Activated naive CD8-positive, alpha-beta T cell treated with anti-CD3 and anti-CD28 coated beads, Interleukin-2, amount 10 ng/mL, durations not matched to agents 7 days and 5 days (primary cell): ENCODE measurements at regions not wholly inside any gene's neighbourhood (a gene's known extent, or its start where the extent isn't known, plus 50 kb on each side); places are given as distances from the start of the nearest gene placed in this dataset.

Experiments
- ATAC-seq: fragments of 150-1000 bp; cut with Tn5 transposase; one replicate; pipeline ENCODE4 v1.10.0; 2021; ENCODE audit warnings: low read depth, moderate library complexity
- POLR2A ChIA-PET: fragments of 350-600 bp; sonication (Branson Sonifier 250); formaldehyde crosslinking; loops from one replicate; lab custom pipeline; 2021; ENCODE audit warnings: antibody characterized with exemption; lab: Charles Lee
- DNase-seq: peaks from one replicate; pipeline ENCODE4 v3.0.0; 2021
- H3K27ac Mint-ChIP-seq: one replicate; pipeline ENCODE4 v1.8.0; 2022; ENCODE audit warnings: mild to moderate bottlenecking, mixed read lengths
- H3K27me3 Mint-ChIP-seq: one replicate; pipeline ENCODE4 v1.8.0; 2022; ENCODE audit warnings: mild to moderate bottlenecking, moderate library complexity, mixed read lengths
- H3K36me3 Mint-ChIP-seq: one replicate; pipeline ENCODE4 v1.8.0; 2021; ENCODE audit warnings: mild to moderate bottlenecking, mixed read lengths
- H3K4me1 Mint-ChIP-seq: one replicate; pipeline ENCODE4 v1.8.0; 2021; ENCODE audit warnings: mixed read lengths
- H3K4me3 Mint-ChIP-seq: one replicate; pipeline ENCODE4 v1.8.0; 2022; ENCODE audit warnings: mild to moderate bottlenecking, moderate library complexity, mixed read lengths
- H3K9me3 Mint-ChIP-seq: one replicate; pipeline ENCODE4 v1.8.0; 2021; ENCODE audit warnings: mixed read lengths

DNA sequence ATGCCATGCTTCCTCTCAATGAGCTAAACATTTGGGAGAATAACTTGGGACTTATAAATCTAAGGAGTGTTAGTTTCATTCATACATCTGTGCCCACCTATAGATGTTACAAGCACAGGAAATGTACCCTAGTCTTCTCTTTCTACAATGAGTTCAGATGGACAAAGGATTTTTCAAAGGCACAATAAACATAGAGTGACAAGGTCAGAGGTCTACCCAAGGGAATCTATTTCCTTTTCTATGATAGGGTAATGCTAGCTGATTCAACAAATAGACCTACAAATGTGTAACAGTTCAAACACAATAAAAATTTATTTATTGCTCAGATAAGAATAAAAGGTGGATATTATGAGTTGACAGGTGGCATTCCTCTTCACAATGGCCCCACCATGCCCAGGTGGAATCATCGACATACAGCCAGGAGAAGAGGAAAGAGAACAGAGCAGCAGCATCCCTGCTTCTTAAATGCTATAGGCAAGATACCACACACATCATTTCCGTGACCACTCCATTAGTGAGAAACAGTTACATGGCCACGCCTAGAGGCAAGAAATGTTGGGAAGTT, 421.8 kb downstream of the HNRNPD start:
- Mint-ChIP-seq H3K9me3 (no peaks in the 10 kb centered on the region), H3K36me3 (no peaks in the 10 kb centered on the region), H3K4me1 (no peaks in the 10 kb centered on the region), H3K4me3 (no peak overlapping the region), H3K27me3 (peaks cover 27% of the 10 kb centered on the region), H3K27ac (no peak overlapping the region)
- DNase-seq, result no peak
- POLR2A ChIA-PET, result no interaction called here
- ATAC-seq, result no peak

GRCh38 chr4:81946996-81947395, 426.8 kb downstream of the HNRNPD start:
- Mint-ChIP-seq H3K27me3 (peaks cover 22% of the 10 kb centered on the region), H3K4me3 (no peak overlapping the region)

DNA sequence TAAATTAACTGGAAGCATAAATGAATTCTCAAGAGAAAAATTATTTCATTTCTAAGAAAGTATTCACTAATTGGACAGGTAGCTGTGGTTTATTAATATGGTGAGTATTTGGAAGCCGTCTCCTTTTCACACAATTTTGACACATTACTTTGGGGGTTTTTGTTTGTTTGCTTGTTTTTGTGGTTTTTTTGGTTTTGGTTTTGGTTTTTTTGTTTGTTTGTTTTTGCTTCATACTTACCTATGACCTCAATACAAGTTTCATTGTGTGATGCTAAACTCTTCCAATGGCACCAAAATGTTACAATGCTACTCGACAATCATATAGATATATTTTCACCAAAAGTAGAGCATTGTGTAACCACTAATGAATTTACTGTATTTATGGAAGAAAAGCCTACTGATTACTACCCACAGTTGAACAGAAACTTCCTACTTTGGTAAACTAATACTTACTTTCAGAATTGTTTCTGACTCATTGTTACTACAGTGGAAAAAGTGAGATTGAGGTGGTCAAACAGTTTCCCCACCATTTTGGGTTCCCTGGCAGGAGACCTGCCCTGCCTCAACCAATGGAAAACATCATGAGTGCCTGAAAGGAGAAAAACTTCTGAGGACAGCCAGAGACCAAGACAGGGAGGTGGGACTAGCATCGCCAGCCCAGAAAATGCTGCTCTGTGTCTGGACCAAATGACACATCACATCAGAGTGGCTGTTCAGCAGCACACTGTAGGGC, 443.1 kb downstream of the HNRNPD start:
- H3K27me3 Mint-ChIP-seq, result no peaks in the 10 kb centered on the region
- ATAC-seq (no peak), DNase-seq (no peak)
- no peaks in the 10 kb centered on the region for H3K9me3 Mint-ChIP-seq
- H3K27ac Mint-ChIP-seq, result no peak overlapping the region
- no peaks in the 10 kb centered on the region for H3K36me3 Mint-ChIP-seq
- H3K4me3 Mint-ChIP-seq, result no peak overlapping the region
- POLR2A ChIA-PET, result no interaction called here
- no peaks in the 10 kb centered on the region for H3K4me1 Mint-ChIP-seq

More at GRCh38 chr4:81946996-81947395, 426.8 kb downstream of the HNRNPD start:
- POLR2A ChIA-PET, result no interaction called here
- ATAC-seq (no peak), DNase-seq (no peak)
- H3K27ac Mint-ChIP-seq, result no peak overlapping the region
- no peaks in the 10 kb centered on the region for H3K4me1 Mint-ChIP-seq
- no peaks in the 10 kb centered on the region for H3K36me3 Mint-ChIP-seq
- no peaks in the 10 kb centered on the region for H3K9me3 Mint-ChIP-seq

GRCh38 chr4:81923140-81923539, 450.7 kb downstream of the HNRNPD start:
- ATAC-seq (no peak), DNase-seq (no peak)
- Mint-ChIP-seq H3K9me3 (no peaks in the 10 kb centered on the region), H3K4me1 (peaks cover 3% of the 10 kb centered on the region), H3K27me3 (no peaks in the 10 kb centered on the region), H3K4me3 (no peak overlapping the region), H3K27ac (no peak overlapping the region), H3K36me3 (no peaks in the 10 kb centered on the region)
- POLR2A ChIA-PET, result no interaction called here

DNA sequence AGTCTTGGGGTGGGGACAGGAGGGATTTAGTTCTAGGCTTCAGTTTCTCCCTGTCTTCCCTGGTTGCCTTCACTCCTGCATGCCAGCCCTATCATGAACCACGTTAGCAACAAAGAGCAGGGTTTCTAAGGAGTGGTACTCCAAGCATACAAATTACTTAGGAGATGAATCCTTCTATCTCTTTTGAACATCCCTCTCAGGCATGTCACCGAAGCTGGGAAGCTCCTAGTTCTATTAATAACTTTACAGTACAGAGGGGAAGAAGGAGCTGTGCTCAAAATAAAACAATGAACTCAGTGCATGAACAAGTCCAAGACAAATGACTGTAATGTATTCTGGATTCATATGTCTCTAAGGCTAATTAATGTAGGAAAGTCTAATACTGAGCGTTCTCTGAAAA, 450.6 kb upstream of the RASGEF1B start:
- no peak for ATAC-seq
- H3K4me1 Mint-ChIP-seq, result peaks cover 3% of the 10 kb centered on the region
- no peaks in the 10 kb centered on the region for H3K9me3 Mint-ChIP-seq
- no peak overlapping the region for H3K4me3 Mint-ChIP-seq
- DNase-seq, result no peak
- H3K36me3 Mint-ChIP-seq, result no peaks in the 10 kb centered on the region
- H3K27me3 Mint-ChIP-seq, result no peaks in the 10 kb centered on the region
- POLR2A ChIA-PET, result no interaction called here
- H3K27ac Mint-ChIP-seq, result no peak overlapping the region

DNA sequence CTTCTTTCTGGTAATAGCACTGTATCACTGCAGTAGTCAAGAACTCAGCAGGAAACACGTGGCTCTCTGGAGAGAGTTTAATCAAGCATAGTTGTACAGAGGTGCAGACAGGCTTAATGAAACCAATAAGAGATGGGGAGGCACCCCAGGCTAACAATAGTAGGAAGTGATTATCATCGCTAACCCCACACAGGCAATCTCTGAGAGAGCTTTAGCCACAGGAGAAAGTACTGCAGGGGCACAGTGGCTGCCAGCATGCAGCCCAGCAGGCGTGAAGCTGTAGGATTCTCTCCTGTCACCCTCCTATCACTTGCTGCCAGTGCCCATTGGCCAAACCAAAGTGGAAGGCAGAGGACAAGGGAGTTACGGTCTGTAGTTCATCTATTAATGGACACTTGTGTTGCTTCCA, 450.0 kb upstream of the RASGEF1B start:
- no peak for ATAC-seq

GRCh38 chr4:81919810-81920209, 448.1 kb upstream of the RASGEF1B start:
- POLR2A ChIA-PET, result no interaction called here
- H3K4me3 Mint-ChIP-seq, result no peak overlapping the region
- H3K36me3 Mint-ChIP-seq, result no peaks in the 10 kb centered on the region
- ATAC-seq (no peak), DNase-seq (no peak)
- H3K27ac Mint-ChIP-seq, result no peak overlapping the region
- H3K27me3 Mint-ChIP-seq, result peaks cover 4% of the 10 kb centered on the region
- H3K4me1 Mint-ChIP-seq, result peaks cover 3% of the 10 kb centered on the region
- H3K9me3 Mint-ChIP-seq, result no peaks in the 10 kb centered on the region

More for the DNA sequence above, 450.0 kb upstream of the RASGEF1B start:
- H3K27ac Mint-ChIP-seq, result no peak overlapping the region
- H3K9me3 Mint-ChIP-seq, result no peaks in the 10 kb centered on the region
- POLR2A ChIA-PET, result no interaction called here
- H3K36me3 Mint-ChIP-seq, result no peaks in the 10 kb centered on the region
- no peaks in the 10 kb centered on the region for H3K27me3 Mint-ChIP-seq
- no peak overlapping the region for H3K4me3 Mint-ChIP-seq
- no peak for DNase-seq
- peaks cover 3% of the 10 kb centered on the region for H3K4me1 Mint-ChIP-seq

DNA sequence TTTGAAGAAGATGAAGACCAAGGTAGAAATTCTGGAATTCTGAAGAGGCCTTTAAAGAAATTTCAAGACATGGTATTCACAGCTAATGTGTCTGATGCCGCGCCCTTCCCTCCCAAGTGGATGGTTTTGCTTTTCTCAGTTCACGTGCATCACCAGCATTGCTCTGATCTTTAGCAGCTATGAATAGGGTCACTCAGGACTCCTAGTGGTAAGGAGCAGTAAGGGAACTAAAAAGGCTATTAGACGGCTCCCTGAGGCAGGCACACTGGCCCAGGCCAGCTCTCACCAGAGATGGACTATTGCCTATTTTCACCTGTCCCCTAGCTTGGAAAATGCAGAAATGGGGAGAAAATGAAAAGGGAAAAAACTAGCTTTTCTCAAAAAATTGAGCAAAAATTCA, 447.5 kb upstream of the RASGEF1B start:
- POLR2A ChIA-PET, result no interaction called here
- H3K36me3 Mint-ChIP-seq, result no peaks in the 10 kb centered on the region
- peaks cover 3% of the 10 kb centered on the region for H3K4me1 Mint-ChIP-seq
- peaks cover 7% of the 10 kb centered on the region for H3K27me3 Mint-ChIP-seq
- H3K27ac Mint-ChIP-seq, result no peak overlapping the region
- no peak for ATAC-seq
- no peaks in the 10 kb centered on the region for H3K9me3 Mint-ChIP-seq
- no peak for DNase-seq
- H3K4me3 Mint-ChIP-seq, result no peak overlapping the region

DNA sequence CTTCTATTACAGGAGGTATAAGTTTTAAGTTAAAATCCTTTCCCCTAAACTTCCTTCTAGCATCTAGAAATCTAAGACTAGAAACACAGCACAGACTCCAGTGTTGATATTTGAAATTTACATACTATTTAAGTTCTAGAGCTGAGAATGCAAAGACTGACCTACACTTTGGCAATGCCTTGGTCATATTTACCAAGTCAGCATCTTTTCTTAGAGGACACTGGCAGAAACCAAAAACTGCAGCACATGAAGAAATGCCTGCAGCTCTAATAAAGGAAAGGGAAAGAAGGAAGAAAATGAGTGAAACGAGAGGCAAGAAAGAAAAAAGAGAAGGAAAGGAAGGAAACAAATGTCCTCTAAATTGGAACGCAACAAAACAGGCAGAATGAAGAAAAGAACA, 443.7 kb upstream of the RASGEF1B start:
- Mint-ChIP-seq H3K27ac (no peak overlapping the region), H3K4me1 (peaks cover 4% of the 10 kb centered on the region)
- POLR2A ChIA-PET, result no interaction called here

DNA sequence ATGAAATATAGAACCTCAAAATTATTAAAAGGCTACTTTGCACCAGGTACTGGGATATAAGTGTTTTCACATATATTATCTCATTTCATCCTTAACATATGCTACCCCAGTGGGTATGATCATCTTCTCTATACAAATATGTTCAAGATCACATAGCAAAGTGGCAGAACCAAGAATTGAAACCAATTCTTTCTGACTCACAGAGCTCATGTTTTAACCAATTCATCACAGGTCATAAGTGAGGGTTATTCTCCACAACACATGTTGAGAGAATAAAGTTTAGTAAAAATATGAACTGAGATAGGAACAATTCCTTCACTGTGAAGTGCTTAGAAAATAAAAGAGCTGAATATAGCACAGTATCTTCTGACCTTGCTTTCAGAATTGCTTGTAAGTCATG, 442.9 kb upstream of the RASGEF1B start:
- H3K36me3 Mint-ChIP-seq, result no peaks in the 10 kb centered on the region
- no peak for ATAC-seq
- no peak overlapping the region for H3K27ac Mint-ChIP-seq
- H3K27me3 Mint-ChIP-seq, result peaks cover 7% of the 10 kb centered on the region
- DNase-seq, result no peak
- H3K9me3 Mint-ChIP-seq, result no peaks in the 10 kb centered on the region
- H3K4me1 Mint-ChIP-seq, result peaks cover 4% of the 10 kb centered on the region
- POLR2A ChIA-PET, result no interaction called here
- no peak overlapping the region for H3K4me3 Mint-ChIP-seq

More for the DNA sequence above, 443.7 kb upstream of the RASGEF1B start:
- DNase-seq (no peak), ATAC-seq (no peak)
- Mint-ChIP-seq H3K36me3 (no peaks in the 10 kb centered on the region), H3K9me3 (no peaks in the 10 kb centered on the region), H3K4me3 (no peak overlapping the region), H3K27me3 (peaks cover 7% of the 10 kb centered on the region)

DNA sequence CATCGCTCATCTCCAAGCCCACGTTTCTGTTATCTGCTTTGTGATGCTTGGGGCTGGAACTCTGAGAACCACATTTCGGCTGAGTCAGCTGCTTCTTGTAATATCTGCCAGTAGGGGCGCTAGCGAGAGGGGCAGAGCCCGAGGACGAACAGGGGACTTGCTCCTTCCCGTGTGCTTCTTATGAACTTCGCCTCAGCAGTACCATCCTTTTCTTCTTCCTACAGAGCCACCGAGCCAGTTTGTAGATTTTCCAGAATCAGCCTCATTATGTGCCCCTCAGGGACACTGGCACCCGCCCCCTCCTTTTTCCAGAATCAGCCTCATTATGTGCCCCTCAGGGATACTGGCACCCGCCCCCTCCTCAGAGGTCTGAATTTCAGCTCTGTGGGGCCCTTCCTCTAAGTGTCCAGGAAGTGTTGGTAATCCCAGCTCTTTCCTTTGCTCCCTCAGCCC, 441.7 kb upstream of the RASGEF1B start:
- H3K36me3 Mint-ChIP-seq, result no peaks in the 10 kb centered on the region
- no peak overlapping the region for H3K27ac Mint-ChIP-seq
- no peak overlapping the region for H3K4me3 Mint-ChIP-seq
- DNase-seq (peak; percentile 39), ATAC-seq (no peak)
- POLR2A ChIA-PET, result no interaction called here
- H3K27me3 Mint-ChIP-seq, result peaks cover 10% of the 10 kb centered on the region
- peaks cover 4% of the 10 kb centered on the region for H3K4me1 Mint-ChIP-seq
- H3K9me3 Mint-ChIP-seq, result no peaks in the 10 kb centered on the region

DNA sequence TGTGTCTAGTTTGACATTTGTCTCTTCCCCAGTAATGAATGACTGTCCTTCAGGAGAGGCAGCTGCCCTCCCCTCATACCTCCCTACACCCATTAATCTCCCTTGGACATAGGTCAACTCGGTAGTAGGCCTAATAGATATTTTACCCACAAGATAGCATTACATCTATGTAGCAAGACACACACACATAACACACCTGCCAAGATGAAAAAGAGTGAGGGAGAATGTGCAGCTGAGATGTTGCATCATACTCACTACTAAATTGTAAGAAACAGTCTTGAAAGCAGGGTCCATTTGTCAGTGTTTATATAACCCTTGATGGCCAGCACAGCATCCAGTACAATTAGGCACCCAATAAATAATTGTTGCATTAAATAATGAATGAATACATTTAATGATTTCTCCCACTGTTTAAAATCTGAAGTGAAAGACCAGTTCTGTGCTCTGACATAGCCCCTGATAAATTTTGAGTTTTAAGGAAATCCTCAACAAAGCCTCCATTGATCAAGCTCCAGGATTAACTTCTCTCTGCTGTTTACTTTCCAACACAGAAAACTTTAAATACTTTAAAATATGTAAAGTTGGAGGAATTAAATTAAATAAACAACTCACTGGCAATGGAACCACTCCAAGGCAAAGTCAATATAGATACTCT, 440.8 kb upstream of the RASGEF1B start:
- Mint-ChIP-seq H3K36me3 (no peaks in the 10 kb centered on the region), H3K9me3 (no peaks in the 10 kb centered on the region), H3K4me3 (no peak overlapping the region), H3K27ac (no peak overlapping the region), H3K27me3 (peaks cover 13% of the 10 kb centered on the region), H3K4me1 (peaks cover 4% of the 10 kb centered on the region)
- no peak for DNase-seq
- no peak for ATAC-seq
- POLR2A ChIA-PET, result no interaction called here

DNA sequence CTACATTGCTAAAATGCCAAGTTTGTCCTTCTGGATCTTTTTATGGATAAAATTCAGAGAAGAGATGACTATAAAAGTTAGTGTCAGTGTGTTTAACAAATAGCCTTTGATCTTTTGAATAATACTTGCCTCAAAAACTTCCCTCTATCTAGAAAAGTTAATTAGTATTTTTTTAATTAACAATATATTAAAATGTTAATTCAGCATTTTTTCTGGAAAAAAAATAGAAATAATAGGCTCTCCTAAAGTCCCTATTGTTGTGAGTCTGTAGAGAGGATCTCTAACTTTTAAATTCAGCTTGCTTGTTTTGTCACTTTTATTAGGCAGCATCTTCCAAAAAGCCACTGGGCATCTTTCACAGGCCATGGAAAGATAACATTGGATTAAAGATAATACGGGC, 435.2 kb upstream of the RASGEF1B start:
- H3K27ac Mint-ChIP-seq, result no peak overlapping the region
- DNase-seq (no peak), ATAC-seq (no peak)
- POLR2A ChIA-PET, result no interaction called here
- peaks cover 2% of the 10 kb centered on the region for H3K4me1 Mint-ChIP-seq
- H3K36me3 Mint-ChIP-seq, result no peaks in the 10 kb centered on the region
- no peaks in the 10 kb centered on the region for H3K9me3 Mint-ChIP-seq
- H3K4me3 Mint-ChIP-seq, result no peak overlapping the region
- peaks cover 7% of the 10 kb centered on the region for H3K27me3 Mint-ChIP-seq

DNA sequence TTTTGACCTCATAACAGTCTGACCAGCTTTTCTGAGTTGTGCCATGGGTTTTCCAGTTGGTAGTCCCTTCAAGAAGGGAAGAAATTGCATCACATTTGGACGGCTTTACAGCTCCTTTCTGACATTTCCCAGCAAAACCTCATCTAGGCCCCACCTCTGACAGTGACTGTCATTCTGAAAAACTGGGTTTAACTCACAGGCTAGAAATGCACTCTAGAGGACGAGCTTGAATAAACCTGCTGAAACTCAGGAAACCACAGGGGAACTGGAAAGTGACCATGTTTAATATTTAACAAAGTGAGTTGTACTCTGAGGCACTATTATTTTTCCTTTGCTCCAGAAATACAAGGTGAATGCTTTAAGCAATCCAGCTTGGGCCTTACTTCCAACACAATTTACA, 434.3 kb upstream of the RASGEF1B start:
- H3K27me3 Mint-ChIP-seq, result peaks cover 7% of the 10 kb centered on the region
- H3K4me1 Mint-ChIP-seq, result peaks cover 2% of the 10 kb centered on the region
- POLR2A ChIA-PET, result no interaction called here
- no peaks in the 10 kb centered on the region for H3K9me3 Mint-ChIP-seq
- H3K27ac Mint-ChIP-seq, result no peak overlapping the region
- H3K4me3 Mint-ChIP-seq, result no peak overlapping the region
- H3K36me3 Mint-ChIP-seq, result no peaks in the 10 kb centered on the region
- no peak for DNase-seq
- peak; percentile 36 for ATAC-seq
